ENCODE measurements at regions not wholly inside any gene's neighbourhood (a gene's known extent, or its start where the extent isn't known, plus 50 kb on each side); places are given as distances from the start of the nearest gene placed in this dataset.

GRCh38 chr17:79340333-79341221 is 266.0 kb downstream of the ENGASE start:
- no peak for TF ChIP-seq ZNF274 (IDR thresholded peaks at IDR 0.05; ENCODE audit: low read depth, low read length)
- TF ChIP-seq CTCF (IDR thresholded peaks at IDR 0.05 in 2 of 3, conservative IDR thresholded peaks at IDR 0.05 in 1 of 3; ENCODE audit: borderline replicate concordance in 1 of 3, insufficient read depth in 1 of 3, low read depth in 2 of 3, low read length in 2 of 3): no peak
- TF ChIP-seq SIN3A (IDR thresholded peaks at IDR 0.05; ENCODE audit: low read depth): no peak
- no peak for TF ChIP-seq POLR2A (IDR thresholded peaks at IDR 0.05; ENCODE audit: borderline replicate concordance, extremely low read depth, insufficient read depth, insufficient read length)
